Liver (tissue), 8 donors: ENCODE measurements at regions not wholly inside any gene's neighbourhood (a gene's known extent, or its start where the extent isn't known, plus 50 kb on each side); places are given as distances from the start of the nearest gene placed in this dataset.

Source experiments
- DNase-seq: peaks from one replicate; pipeline ENCODE4 v3.0.0-alpha.2; 2017; ENCODE audit warnings: low spot score
- H3K27ac ChIP-seq, 2 donors: one replicate each; pipeline ENCODE4 v1.7.0; 2013; ENCODE audit warnings: inconsistent platforms in 2 of 2, low read length in 2 of 2, control low read depth in 1 of 2, low read depth in 1 of 2, mild to moderate bottlenecking in 1 of 2
- H3K27me3 ChIP-seq, 4 donors: one replicate each; pipeline versions ENCODE4 v1.6.1 to v1.7.0; 2013; ENCODE audit warnings: low read length in 3 of 4, inconsistent platforms in 1 of 4, mild to moderate bottlenecking in 1 of 4, moderate library complexity in 1 of 4; ENCODE audit not compliant: control insufficient read depth in 4 of 4, insufficient read depth in 4 of 4
- H3K36me3 ChIP-seq, 4 donors: one replicate each; pipeline versions ENCODE4 v1.6.1 to v1.7.0; 2013; ENCODE audit warnings: low read length in 3 of 4, mild to moderate bottlenecking in 3 of 4, low read depth in 1 of 4, moderate library complexity in 1 of 4; ENCODE audit not compliant: control insufficient read depth in 4 of 4, insufficient read depth in 3 of 4
- H3K4me1 ChIP-seq, 4 donors: one replicate each; pipeline versions ENCODE4 v1.6.1 to v1.7.0; 2013; ENCODE audit warnings: low read length in 3 of 4, mild to moderate bottlenecking in 3 of 4, moderate library complexity in 1 of 4; ENCODE audit not compliant: control insufficient read depth in 4 of 4, insufficient read depth in 4 of 4
- H3K4me3 ChIP-seq, 3 donors: one replicate each; pipeline versions ENCODE4 v1.6.1 to v1.7.0; 2013; ENCODE audit warnings: low read length in 3 of 3, control low read depth in 1 of 3, low read depth in 1 of 3, mild to moderate bottlenecking in 1 of 3
- H3K9ac ChIP-seq, 2 donors: one replicate each; pipeline ENCODE4 v1.7.0; 2013; ENCODE audit warnings: low read length in 2 of 2, mild to moderate bottlenecking in 2 of 2, moderate library complexity in 2 of 2, control low read depth in 1 of 2, low read depth in 1 of 2
- H3K9me3 ChIP-seq, 4 donors: one replicate each; pipeline versions ENCODE4 v1.6.1 to v1.7.0; 2013; ENCODE audit warnings: low read length in 3 of 4; ENCODE audit not compliant: control insufficient read depth in 4 of 4
- ATF3 ChIP-seq: IDR thresholded peaks from 2 replicates; pipeline ENCODE4 v1.6.1; 2016; ENCODE audit warnings: antibody characterized with exemption
- CTCF ChIP-seq: fragments of 150-350 bp; IDR thresholded peaks from 2 replicates; pipeline ENCODE4 v1.5.1; 2017; ENCODE audit warnings: improper control_type of control experiment, low read depth, low read length; ENCODE audit not compliant: missing input control
- EGR1 ChIP-seq, 2 donors: IDR thresholded peaks; 2 replicates each; pipeline ENCODE4 v1.6.1; 2016 to 2018; ENCODE audit warnings: antibody characterized with exemption in 2 of 2, low read depth in 2 of 2
- FOXA1 ChIP-seq: IDR thresholded peaks from 2 replicates; pipeline ENCODE4 v1.6.1; 2016; ENCODE audit warnings: antibody characterized with exemption
- FOXA2 ChIP-seq: IDR thresholded peaks from 2 replicates; pipeline ENCODE4 v1.6.1; 2016; ENCODE audit warnings: antibody characterized with exemption
- GABPA ChIP-seq, 2 donors: IDR thresholded peaks in 1 of 2; conservative IDR thresholded peaks in 1 of 2; 2 replicates each; pipeline ENCODE4 v1.6.1; 2016; ENCODE audit warnings: antibody characterized with exemption in 2 of 2, mild to moderate bottlenecking in 1 of 2, moderate library complexity in 1 of 2
- HNF4A ChIP-seq, 2 donors: conservative IDR thresholded peaks; 2 replicates each; pipeline ENCODE4 v1.6.1; 2016; ENCODE audit warnings: antibody characterized with exemption in 2 of 2, mild to moderate bottlenecking in 2 of 2
- HNF4G ChIP-seq: IDR thresholded peaks from 2 replicates; pipeline ENCODE4 v1.6.1; 2016; ENCODE audit warnings: antibody characterized with exemption
- JUND ChIP-seq, 2 donors: IDR thresholded peaks; 2 replicates each; pipeline ENCODE4 v1.6.1; 2016; ENCODE audit warnings: antibody characterized with exemption in 2 of 2
- MAX ChIP-seq: IDR thresholded peaks from 2 replicates; pipeline ENCODE4 v1.6.1; 2016; ENCODE audit warnings: antibody characterized with exemption
- NR2F2 ChIP-seq: IDR thresholded peaks from 2 replicates; pipeline ENCODE4 v1.6.1; 2016; ENCODE audit warnings: antibody characterized with exemption
- RAD21 ChIP-seq, 2 donors: IDR thresholded peaks; 2 replicates each; pipeline ENCODE4 v1.6.1; 2016; ENCODE audit warnings: antibody characterized with exemption in 2 of 2, mild to moderate bottlenecking in 2 of 2
- REST ChIP-seq: IDR thresholded peaks from 2 replicates; pipeline ENCODE4 v1.6.1; 2016; ENCODE audit warnings: antibody characterized with exemption, mild to moderate bottlenecking
- RXRA ChIP-seq, 2 donors: IDR thresholded peaks; 2 replicates each; pipeline ENCODE4 v1.6.1; 2017 to 2018; ENCODE audit warnings: antibody characterized with exemption in 2 of 2, mild to moderate bottlenecking in 1 of 2
- SP1 ChIP-seq: IDR thresholded peaks from 2 replicates; pipeline ENCODE4 v1.6.1; 2018; ENCODE audit warnings: antibody characterized with exemption, mild to moderate bottlenecking
- TAF1 ChIP-seq: conservative IDR thresholded peaks from 2 replicates; pipeline ENCODE4 v1.6.1; 2016; ENCODE audit warnings: antibody characterized with exemption, mild to moderate bottlenecking
- YY1 ChIP-seq: IDR thresholded peaks from 2 replicates; pipeline ENCODE4 v1.6.1; 2016; ENCODE audit warnings: antibody characterized with exemption, mild to moderate bottlenecking
- ZBTB33 ChIP-seq: IDR thresholded peaks from 2 replicates; pipeline ENCODE4 v1.6.1; 2016; ENCODE audit warnings: antibody characterized with exemption
- WGBS: extraction: QIAGEN DNeasy Blood & Tissue Kit; methylation state at CpG from one replicate; pipeline ENCODE4 v1.1.7; 2013; 5-methylcytosine and 5-hydroxymethylcytosine counted together
- donor health status: healthy.
- donor health status: healthy.
- donor health status: healthy.
- donor health status: healthy.
- donor health status: healthy.

- DNase-seq, result no peak
- Histone ChIP-seq H3K27me3 (peaks cover 0 to 3% (median 0%) of the 10 kb centered on the region in 4 donors), H3K4me1 (peaks cover 0 to 6% (median 0%) of the 10 kb centered on the region in 4 donors), H3K4me3 (no peak overlapping the region), H3K27ac (no peak overlapping the region), H3K9me3 (no peaks in the 10 kb centered on the region), H3K9ac (no peak overlapping the region), H3K36me3 (no peaks in the 10 kb centered on the region)
- no peak for TF ChIP-seq HNF4G
- TF ChIP-seq TAF1, result no peak
- no peak for TF ChIP-seq SP1
- no peak for TF ChIP-seq HNF4A (conservative IDR thresholded peaks at IDR 0.05)
- TF ChIP-seq FOXA2, result no peak
- no peak for TF ChIP-seq REST
- no peak for TF ChIP-seq EGR1 (IDR thresholded peaks at IDR 0.05; ENCODE audit: low read depth in 2 of 2)
- no peak for TF ChIP-seq CTCF
- 90% methylated on average over 3 of the region's 3 CpGs for WGBS
These were observed 206.0 kb upstream of the PARD3B start for GRCh38 chr2:204339212-204339715.

- Histone ChIP-seq H3K9ac (no peak overlapping the region), H3K27me3 (peaks cover 0 to 3% (median 0%) of the 10 kb centered on the region in 4 donors), H3K9me3 (no peaks in the 10 kb centered on the region), H3K4me3 (no peak overlapping the region), H3K36me3 (no peaks in the 10 kb centered on the region), H3K4me1 (peaks cover 0 to 8% (median 0%) of the 10 kb centered on the region in 4 donors), H3K27ac (no peak overlapping the region)
- DNase-seq, result no peak
- WGBS, result 88% methylated on average over 6 of the region's 6 CpGs
- TF ChIP-seq JUND (IDR thresholded peaks at IDR 0.05), result no peak
- TF ChIP-seq ATF3, result no peak
- TF ChIP-seq RXRA (IDR thresholded peaks at IDR 0.05), result no peak
- no peak for TF ChIP-seq CTCF
- no peak for TF ChIP-seq REST
- no peak for TF ChIP-seq ZBTB33
- no peak for TF ChIP-seq EGR1 (IDR thresholded peaks at IDR 0.05; ENCODE audit: low read depth in 2 of 2)
- no peak for TF ChIP-seq TAF1
- TF ChIP-seq MAX, result no peak
- TF ChIP-seq FOXA2, result no peak
- TF ChIP-seq GABPA (IDR thresholded peaks at IDR 0.05 in 1 of 2, conservative IDR thresholded peaks at IDR 0.05 in 1 of 2), result no peak
- no peak for TF ChIP-seq SP1
- TF ChIP-seq RAD21 (IDR thresholded peaks at IDR 0.05), result no peak
- TF ChIP-seq HNF4A (conservative IDR thresholded peaks at IDR 0.05), result no peak
- no peak for TF ChIP-seq YY1
- no peak for TF ChIP-seq FOXA1
- no peak for TF ChIP-seq NR2F2
- no peak for TF ChIP-seq HNF4G
These were observed 204.8 kb upstream of the PARD3B start for GRCh38 chr2:204340511-204340910.
